ENCODE measurements at regions not wholly inside any gene's neighbourhood (a gene's known extent, or its start where the extent isn't known, plus 50 kb on each side); places are given as distances from the start of the nearest gene placed in this dataset.
"Not testable (repeated sequence)": the region's sequence is repeated elsewhere in the genome, so short reads cannot be mapped to it uniquely, and the experiment has no call there.

DNA sequence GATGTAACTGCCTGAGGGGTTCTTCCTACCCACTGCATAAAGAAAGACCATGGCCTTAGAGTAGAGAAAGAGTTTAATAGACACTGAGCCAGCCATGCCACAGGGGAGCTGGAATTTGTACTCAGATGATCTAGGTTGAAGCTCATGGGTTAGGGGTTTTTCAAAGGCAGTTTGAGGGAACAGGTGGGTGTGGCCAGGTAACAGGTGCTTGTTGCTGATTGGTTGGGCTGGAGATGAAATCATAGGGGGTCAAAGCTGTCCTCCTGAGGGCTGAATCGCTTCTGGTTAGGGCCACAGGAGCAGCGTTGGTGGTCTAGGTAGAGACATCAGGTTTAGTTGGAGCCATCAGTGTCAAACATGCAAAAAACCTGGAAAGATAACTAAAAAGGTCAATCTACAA lies 59.2 kb upstream of the CSNK1A1L start:
- no peak for DNase-seq (ENCODE audit: low read depth)

- no peak for DNase-seq (ENCODE audit: low read depth)
These were observed 58.3 kb upstream of the CSNK1A1L start for GRCh38 chr13:37163641-37164265.

DNA sequence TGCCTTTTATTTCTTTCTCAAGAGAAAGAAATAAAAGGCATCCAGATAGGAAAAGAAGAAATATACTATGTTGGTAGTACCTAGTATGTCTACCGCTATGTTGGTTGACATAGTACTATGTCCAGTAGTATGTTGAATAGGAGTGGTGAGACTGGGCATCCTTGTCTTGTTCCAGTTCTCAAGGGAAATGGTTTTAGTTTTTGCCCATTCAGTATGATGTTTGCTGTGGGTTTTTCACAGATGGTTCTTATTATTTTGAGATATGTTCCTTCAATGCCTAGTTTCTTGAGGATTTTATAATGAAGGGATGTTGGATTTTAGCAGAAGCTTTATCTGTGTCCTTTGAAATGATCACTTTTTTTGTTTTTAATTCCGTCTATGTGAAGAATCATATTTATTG lies 53.0 kb upstream of the CSNK1A1L start:
- DNase-seq (ENCODE audit: low read depth): no peak

DNA sequence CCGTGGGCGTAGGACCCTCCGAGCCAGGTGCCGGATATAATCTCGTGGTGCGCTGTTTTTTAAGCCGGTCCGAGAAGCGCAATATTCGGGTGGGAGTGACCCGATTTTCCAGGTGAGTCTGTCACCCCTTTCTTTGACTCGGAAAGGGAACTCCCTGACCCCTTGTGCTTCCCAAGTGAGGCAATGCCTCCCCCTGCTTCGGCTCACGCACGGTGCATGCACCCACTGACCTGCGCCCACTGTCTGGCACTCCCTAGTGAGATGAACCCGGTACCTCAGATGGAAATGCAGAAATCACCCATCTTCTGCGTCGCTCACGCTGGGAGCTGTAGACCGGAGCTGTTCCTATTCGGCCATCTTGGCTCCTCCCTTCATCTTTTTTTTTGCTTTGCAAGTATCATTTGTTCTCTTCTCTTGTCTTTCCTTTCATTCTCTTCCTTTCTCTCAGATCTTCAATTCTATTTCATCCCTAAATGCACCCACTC lies 50.2 kb upstream of the CSNK1A1L start:
- not testable (repeated sequence) for DNase-seq (ENCODE audit: low read depth)

Data from forelimb muscle (tissue), 1 donor.